ENCODE measurements at regions not wholly inside any gene's neighbourhood (a gene's known extent, or its start where the extent isn't known, plus 50 kb on each side); places are given as distances from the start of the nearest gene placed in this dataset.
A peak's percentile ranks its signal among the peaks of the same experiment; 100 is the strongest.

DNA sequence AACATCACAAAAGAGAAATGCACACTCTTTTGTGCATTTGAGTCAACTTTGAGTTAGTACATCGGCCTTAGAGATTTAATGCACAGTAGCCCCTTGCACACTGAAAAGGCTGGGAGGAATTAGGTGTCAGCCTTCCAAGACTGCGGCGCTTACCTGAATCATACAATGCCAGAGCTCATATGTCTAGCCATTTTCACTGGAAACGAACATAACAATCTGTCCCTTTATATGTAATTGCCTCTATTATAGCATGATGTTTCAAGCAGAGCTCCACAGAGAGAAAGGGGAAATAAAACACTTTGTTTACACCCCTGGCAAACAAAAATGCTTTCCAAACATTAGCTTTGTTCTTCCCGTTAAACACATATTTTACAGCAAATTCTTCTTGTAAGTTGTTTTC lies 315.7 kb upstream of the SLCO3A1 start:
- peak; percentile 8 for DNase-seq (ENCODE audit: low read depth)
- TF ChIP-seq, protein P1, sequence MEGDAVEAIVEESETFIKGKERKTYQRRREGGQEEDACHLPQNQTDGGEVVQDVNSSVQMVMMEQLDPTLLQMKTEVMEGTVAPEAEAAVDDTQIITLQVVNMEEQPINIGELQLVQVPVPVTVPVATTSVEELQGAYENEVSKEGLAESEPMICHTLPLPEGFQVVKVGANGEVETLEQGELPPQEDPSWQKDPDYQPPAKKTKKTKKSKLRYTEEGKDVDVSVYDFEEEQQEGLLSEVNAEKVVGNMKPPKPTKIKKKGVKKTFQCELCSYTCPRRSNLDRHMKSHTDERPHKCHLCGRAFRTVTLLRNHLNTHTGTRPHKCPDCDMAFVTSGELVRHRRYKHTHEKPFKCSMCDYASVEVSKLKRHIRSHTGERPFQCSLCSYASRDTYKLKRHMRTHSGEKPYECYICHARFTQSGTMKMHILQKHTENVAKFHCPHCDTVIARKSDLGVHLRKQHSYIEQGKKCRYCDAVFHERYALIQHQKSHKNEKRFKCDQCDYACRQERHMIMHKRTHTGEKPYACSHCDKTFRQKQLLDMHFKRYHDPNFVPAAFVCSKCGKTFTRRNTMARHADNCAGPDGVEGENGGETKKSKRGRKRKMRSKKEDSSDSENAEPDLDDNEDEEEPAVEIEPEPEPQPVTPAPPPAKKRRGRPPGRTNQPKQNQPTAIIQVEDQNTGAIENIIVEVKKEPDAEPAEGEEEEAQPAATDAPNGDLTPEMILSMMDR (IDR thresholded peaks at IDR 0.05; ENCODE audit: insufficient read depth, low read depth, low read length) = no peak
- no peak overlapping the region for H3K4me3 ChIP-seq (ENCODE audit: low read depth, low read length)

DNA sequence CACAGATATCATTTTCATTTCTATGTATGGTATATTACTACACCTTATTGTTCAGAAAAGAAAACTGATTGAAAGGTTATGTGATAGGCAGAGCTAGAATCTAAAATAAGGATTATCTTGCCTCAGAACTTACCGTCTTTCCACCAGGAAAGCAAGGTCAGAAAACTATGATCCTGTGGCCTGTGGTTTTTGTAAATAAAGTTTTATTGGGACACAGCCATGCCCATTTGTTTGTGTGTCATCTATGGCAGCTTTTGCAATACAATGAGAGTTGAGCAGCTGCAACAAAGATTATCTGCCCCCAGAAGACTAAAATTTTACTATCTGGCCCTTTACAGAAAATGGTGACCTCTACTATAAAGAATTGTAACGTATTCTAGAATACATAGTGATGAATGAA lies 314.7 kb upstream of the SLCO3A1 start:
- DNase-seq (ENCODE audit: low read depth) = no peak
- TF ChIP-seq, protein P1 (IDR thresholded peaks at IDR 0.05; ENCODE audit: insufficient read depth, low read depth, low read length) = no peak

DNA sequence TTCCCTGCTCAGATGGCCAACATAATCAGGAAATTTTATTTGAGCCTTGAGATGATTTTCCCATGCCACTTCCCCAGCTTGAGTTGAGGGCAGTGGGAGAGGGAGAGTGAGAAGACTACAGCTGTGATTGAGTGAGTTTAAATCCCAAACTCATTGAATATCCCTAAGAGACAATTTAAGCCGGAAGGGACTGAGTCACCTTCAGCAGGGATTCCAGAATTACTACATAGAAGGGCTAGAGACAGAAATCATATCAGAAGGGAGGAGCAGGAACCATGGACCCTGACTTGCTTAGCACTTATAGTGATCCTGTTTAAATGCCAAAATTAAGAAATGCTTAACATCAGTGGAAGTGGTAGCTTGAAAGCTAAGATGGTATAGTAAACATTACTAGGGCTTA lies 312.2 kb upstream of the SLCO3A1 start:
- TF ChIP-seq, protein P1 (IDR thresholded peaks at IDR 0.05; ENCODE audit: insufficient read depth, low read depth, low read length) = no peak
- no peak for DNase-seq (ENCODE audit: low read depth)
- no peak overlapping the region for H3K4me3 ChIP-seq (ENCODE audit: low read depth, low read length)

More for the DNA sequence above, 314.7 kb upstream of the SLCO3A1 start:
- no peak overlapping the region for H3K4me3 ChIP-seq (ENCODE audit: low read depth, low read length)

DNA sequence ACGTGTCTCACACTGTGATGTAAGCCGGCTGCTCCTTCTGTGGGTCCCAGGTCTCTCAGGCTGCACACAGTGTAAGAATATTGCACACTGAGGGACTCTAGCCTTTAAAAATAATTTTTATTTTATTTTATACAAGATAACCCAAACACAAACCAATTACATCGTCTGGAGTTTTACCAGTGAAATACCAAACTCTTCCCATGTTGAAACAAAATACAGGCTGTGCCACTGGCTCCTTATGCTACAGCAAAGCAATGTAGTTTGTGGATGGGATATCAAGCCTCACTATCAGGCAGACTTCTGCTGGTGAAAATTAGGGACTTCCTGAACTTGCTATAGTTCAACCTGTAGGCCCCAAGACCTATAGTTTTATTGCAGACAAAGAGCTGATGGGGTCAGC lies 311.3 kb upstream of the SLCO3A1 start:
- TF ChIP-seq, protein P1 (IDR thresholded peaks at IDR 0.05; ENCODE audit: insufficient read depth, low read depth, low read length) = no peak
- no peak overlapping the region for H3K4me3 ChIP-seq (ENCODE audit: low read depth, low read length)
- DNase-seq (ENCODE audit: low read depth) = no peak

DNA sequence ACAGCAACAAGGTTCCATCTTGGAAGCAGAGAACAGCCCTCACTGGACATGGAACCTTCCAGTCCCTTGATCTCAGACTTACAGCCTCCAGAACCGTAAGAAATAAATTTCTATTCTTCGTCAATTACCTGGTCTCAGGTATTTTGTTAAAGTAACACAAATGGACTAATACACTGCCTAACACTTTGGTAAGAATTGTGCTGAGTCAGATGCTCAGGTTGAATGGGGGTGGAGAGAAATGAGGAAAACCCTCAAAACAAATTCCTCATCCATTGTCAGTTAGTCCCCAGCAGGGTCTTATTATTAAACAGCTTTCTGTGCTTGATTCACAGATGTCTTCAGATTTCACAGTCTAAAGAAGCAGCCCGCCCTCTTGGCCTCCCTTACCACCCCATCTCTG lies 306.2 kb upstream of the SLCO3A1 start:
- TF ChIP-seq, protein P1 (IDR thresholded peaks at IDR 0.05; ENCODE audit: insufficient read depth, low read depth, low read length) = no peak
- H3K4me3 ChIP-seq (ENCODE audit: low read depth, low read length) = no peak overlapping the region
- DNase-seq (ENCODE audit: low read depth) = no peak

DNA sequence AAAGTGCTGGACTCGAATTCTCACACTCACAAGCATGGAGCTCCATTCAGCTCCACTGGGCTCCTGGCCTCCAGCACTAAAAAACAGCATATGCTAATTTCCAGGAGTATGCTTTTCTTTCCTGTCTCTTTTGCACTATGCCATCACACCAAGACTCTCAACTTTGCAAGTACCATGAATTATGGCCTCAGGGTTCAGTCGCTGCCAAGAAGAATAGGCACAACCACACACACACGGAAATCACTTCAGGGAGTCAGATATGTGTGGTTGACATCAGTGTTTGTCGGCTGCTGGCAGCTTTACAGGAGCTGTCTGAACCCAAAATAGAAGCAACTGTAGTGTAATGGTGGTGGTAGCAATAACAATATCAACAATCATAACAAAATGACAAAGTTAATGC lies 305.0 kb upstream of the SLCO3A1 start:
- H3K4me3 ChIP-seq (ENCODE audit: low read depth, low read length) = no peak overlapping the region
- TF ChIP-seq, protein P1 (IDR thresholded peaks at IDR 0.05; ENCODE audit: insufficient read depth, low read depth, low read length) = no peak
- no peak for DNase-seq (ENCODE audit: low read depth)

DNA sequence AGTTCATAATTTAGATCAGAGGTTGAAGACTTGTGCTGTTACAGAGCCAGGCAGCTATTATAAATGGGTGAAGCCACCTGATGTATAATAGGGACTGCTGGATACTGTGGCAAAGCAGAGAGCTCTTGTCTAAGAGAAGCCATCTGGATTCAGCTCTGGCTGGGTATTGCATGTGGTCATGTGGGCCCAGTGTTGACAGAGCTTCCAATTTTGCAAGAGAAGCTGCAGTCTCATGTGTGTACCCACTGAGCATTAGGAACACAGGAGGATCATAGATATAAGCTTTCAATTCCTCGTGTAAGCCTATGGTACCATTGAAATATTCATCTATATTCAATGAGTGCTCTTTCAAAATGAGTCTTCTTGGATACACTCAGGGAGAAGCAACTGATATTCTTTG lies 303.9 kb upstream of the SLCO3A1 start:
- DNase-seq (ENCODE audit: low read depth) = no peak
- TF ChIP-seq, protein P1 (IDR thresholded peaks at IDR 0.05; ENCODE audit: insufficient read depth, low read depth, low read length) = no peak
- no peak overlapping the region for H3K4me3 ChIP-seq (ENCODE audit: low read depth, low read length)

All from fibroblast of villous mesenchyme (primary cell).